ENCODE measurements at regions not wholly inside any gene's neighbourhood (a gene's known extent, or its start where the extent isn't known, plus 50 kb on each side); places are given as distances from the start of the nearest gene placed in this dataset.

DNA sequence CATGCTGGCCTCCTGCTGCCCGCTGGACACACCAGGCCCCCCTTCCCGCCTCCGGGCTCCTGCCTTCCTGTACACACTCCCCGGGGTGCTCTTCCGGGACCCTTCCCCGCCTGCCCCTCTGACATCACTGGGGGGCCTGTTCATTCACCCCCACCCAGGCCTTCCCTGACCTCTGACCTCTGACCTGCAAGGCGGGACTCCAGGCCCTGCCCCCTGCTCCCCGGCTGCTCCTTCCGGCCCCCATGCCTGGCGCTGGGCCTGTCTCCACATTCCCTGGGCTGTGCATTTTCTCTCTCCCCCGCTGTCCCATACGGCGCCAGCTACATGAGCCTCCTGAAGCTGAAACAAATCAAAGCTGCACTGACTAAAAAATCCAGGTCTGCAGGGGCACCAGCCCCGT is 71.6 kb upstream of the GATA5 start:
- no peak overlapping the region for H2AFZ ChIP-seq (ENCODE audit: low read depth)
- H3K27ac ChIP-seq = no peak overlapping the region
- H3K79me2 ChIP-seq (ENCODE audit: insufficient read depth, low read depth) = no peaks in the 10 kb centered on the region
- H3K4me2 ChIP-seq = no peak overlapping the region
- no peaks in the 10 kb centered on the region for H4K20me1 ChIP-seq (ENCODE audit: insufficient read depth)
- H3K4me1 ChIP-seq (ENCODE audit: low read depth, poor library complexity, severe bottlenecking) = no peaks in the 10 kb centered on the region
- H3K9ac ChIP-seq = no peak overlapping the region
- H3K4me3 ChIP-seq (IDR thresholded peaks at IDR 0.05; ENCODE audit: insufficient read depth, low read depth, low read length) = no peak overlapping the region
- TF ChIP-seq, protein P1, sequence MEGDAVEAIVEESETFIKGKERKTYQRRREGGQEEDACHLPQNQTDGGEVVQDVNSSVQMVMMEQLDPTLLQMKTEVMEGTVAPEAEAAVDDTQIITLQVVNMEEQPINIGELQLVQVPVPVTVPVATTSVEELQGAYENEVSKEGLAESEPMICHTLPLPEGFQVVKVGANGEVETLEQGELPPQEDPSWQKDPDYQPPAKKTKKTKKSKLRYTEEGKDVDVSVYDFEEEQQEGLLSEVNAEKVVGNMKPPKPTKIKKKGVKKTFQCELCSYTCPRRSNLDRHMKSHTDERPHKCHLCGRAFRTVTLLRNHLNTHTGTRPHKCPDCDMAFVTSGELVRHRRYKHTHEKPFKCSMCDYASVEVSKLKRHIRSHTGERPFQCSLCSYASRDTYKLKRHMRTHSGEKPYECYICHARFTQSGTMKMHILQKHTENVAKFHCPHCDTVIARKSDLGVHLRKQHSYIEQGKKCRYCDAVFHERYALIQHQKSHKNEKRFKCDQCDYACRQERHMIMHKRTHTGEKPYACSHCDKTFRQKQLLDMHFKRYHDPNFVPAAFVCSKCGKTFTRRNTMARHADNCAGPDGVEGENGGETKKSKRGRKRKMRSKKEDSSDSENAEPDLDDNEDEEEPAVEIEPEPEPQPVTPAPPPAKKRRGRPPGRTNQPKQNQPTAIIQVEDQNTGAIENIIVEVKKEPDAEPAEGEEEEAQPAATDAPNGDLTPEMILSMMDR (conservative IDR thresholded peaks at IDR 0.05; ENCODE audit: low read depth, low read length) = no peak
- no peaks in the 10 kb centered on the region for H3K36me3 ChIP-seq (ENCODE audit: insufficient read depth)
- peaks cover 97% of the 10 kb centered on the region for H3K27me3 ChIP-seq (ENCODE audit: insufficient read depth, low read depth)

DNA sequence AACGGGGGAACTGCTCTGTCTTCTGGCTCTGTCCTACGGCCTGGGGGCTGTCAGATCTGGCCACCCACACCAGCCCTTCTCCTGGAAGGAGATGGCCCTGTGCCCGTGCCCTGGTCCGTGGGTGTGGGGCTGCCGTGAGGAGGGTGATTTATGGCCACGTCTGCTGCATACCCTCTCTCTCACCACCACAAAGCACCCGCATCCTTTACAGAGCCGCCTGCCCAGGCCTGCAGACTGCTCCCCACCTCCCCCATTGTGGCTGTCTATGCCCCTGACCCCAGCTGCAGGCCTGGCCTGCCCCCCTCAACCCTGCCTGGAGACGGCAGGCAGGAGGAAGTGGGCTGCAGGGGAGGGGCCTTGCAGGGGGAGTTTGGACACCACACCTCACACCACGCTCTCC is 72.7 kb upstream of the GATA5 start:
- Histone ChIP-seq H3K9ac (no peak overlapping the region), H3K27me3 (ENCODE audit: insufficient read depth, low read depth) (peaks cover 97% of the 10 kb centered on the region), H4K20me1 (ENCODE audit: insufficient read depth) (no peaks in the 10 kb centered on the region), H3K36me3 (ENCODE audit: insufficient read depth) (no peaks in the 10 kb centered on the region), H3K4me3 (IDR thresholded peaks at IDR 0.05; ENCODE audit: insufficient read depth, low read depth, low read length) (no peak overlapping the region), H3K79me2 (ENCODE audit: insufficient read depth, low read depth) (no peaks in the 10 kb centered on the region), H3K4me2 (no peak overlapping the region), H3K27ac (no peak overlapping the region), H3K4me1 (ENCODE audit: low read depth, poor library complexity, severe bottlenecking) (no peaks in the 10 kb centered on the region), H2AFZ (ENCODE audit: low read depth) (no peak overlapping the region)
- TF ChIP-seq, protein P1 (conservative IDR thresholded peaks at IDR 0.05; ENCODE audit: low read depth, low read length) = no peak

DNA sequence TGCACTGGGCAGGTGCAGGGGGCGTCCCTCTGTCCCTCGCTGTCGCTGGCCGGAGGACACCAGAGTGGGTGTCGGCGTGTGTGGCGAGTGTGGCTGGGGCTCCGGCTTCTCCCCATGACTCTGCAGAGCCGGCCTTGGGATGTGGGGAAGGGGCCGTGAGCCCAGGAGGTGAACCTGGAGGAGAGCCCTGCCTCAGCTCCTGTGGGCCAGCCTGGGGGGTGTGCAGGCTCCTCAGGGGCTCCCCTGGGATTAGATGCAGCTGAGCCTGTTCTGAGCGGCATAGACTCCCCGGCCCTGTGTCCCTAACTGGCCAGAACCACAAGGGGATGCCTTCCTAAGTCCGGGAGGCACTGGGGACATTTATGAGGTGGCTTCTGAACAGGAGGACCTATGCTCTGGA is 73.2 kb upstream of the GATA5 start:
- H3K27ac ChIP-seq = no peak overlapping the region
- no peak overlapping the region for H2AFZ ChIP-seq (ENCODE audit: low read depth)
- H3K79me2 ChIP-seq (ENCODE audit: insufficient read depth, low read depth) = no peaks in the 10 kb centered on the region
- no peaks in the 10 kb centered on the region for H3K4me1 ChIP-seq (ENCODE audit: low read depth, poor library complexity, severe bottlenecking)
- H3K4me3 ChIP-seq (IDR thresholded peaks at IDR 0.05; ENCODE audit: insufficient read depth, low read depth, low read length) = no peak overlapping the region
- no peak overlapping the region for H3K4me2 ChIP-seq
- no peaks in the 10 kb centered on the region for H3K36me3 ChIP-seq (ENCODE audit: insufficient read depth)
- TF ChIP-seq, protein P1 (conservative IDR thresholded peaks at IDR 0.05; ENCODE audit: low read depth, low read length) = no peak
- no peaks in the 10 kb centered on the region for H4K20me1 ChIP-seq (ENCODE audit: insufficient read depth)
- H3K9ac ChIP-seq = no peak overlapping the region
- H3K27me3 ChIP-seq (ENCODE audit: insufficient read depth, low read depth) = peaks cover 97% of the 10 kb centered on the region

DNA sequence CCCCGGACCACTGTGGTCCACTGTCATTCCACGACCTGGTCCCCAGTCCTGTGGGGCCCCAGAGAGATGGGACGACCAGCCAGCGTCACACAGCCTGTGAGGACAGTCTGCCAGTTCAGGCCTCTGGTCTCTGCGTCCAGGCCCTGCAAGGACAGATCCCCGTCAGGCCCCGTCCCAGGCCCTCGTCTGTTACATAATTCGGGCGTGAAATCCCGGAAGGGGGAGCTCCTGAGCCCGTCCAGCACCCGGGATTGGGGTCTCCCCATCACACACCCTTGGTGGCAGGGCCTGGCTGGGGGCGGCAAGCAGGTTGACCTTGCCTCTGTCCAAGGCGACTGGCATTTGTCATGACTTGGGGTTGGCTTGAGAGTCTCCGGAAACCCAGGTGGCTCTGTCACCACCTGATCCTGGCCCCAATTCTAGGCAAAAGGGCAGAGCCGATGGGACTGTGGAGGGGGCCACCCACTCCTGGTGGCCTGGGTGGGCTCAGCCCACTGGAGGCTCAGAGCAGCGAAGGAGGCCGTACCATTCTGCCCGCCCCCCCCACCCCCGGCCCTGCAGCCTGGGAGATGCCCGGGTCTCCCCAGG is 73.8 kb upstream of the GATA5 start:
- Histone ChIP-seq H3K27ac (no peak overlapping the region), H3K4me1 (ENCODE audit: low read depth, poor library complexity, severe bottlenecking) (no peaks in the 10 kb centered on the region), H3K27me3 (ENCODE audit: insufficient read depth, low read depth) (peaks cover 97% of the 10 kb centered on the region), H3K9ac (no peak overlapping the region), H4K20me1 (ENCODE audit: insufficient read depth) (no peaks in the 10 kb centered on the region), H3K4me2 (no peak overlapping the region), H3K4me3 (IDR thresholded peaks at IDR 0.05; ENCODE audit: insufficient read depth, low read depth, low read length) (no peak overlapping the region), H3K79me2 (ENCODE audit: insufficient read depth, low read depth) (no peaks in the 10 kb centered on the region), H3K36me3 (ENCODE audit: insufficient read depth) (no peaks in the 10 kb centered on the region), H2AFZ (ENCODE audit: low read depth) (no peak overlapping the region)
- TF ChIP-seq, protein P1 (conservative IDR thresholded peaks at IDR 0.05; ENCODE audit: low read depth, low read length) = no peak
